HCT116 (cell line): ENCODE measurements at regions not wholly inside any gene's neighbourhood (a gene's known extent, or its start where the extent isn't known, plus 50 kb on each side); places are given as distances from the start of the nearest gene placed in this dataset.

Experiments used
- CEBPB ChIP-seq: IDR thresholded peaks from 2 replicates; pipeline ENCODE4 v1.6.1; 2012; ENCODE audit warnings: low read depth
- EGR1 ChIP-seq: IDR thresholded peaks from 2 replicates; pipeline ENCODE4 v1.6.1; 2012; ENCODE audit warnings: low read depth
- EZH2 ChIP-seq: fragments of 200-600 bp; sonication (generic); IDR thresholded peaks from 2 replicates; pipeline ENCODE4 v1.6.1; 2017; ENCODE audit warnings: antibody characterized with exemption, mixed run types
- EZH2phosphoT487 ChIP-seq: fragments of 200-600 bp; IDR thresholded peaks from 2 replicates; pipeline ENCODE4 v1.6.1; 2018; ENCODE audit warnings: antibody characterized with exemption, borderline replicate concordance
- POLR2A ChIP-seq: IDR thresholded peaks from 2 replicates; pipeline ENCODE4 v1.7.0; 2011; ENCODE audit warnings: borderline replicate concordance; ENCODE audit not compliant: insufficient read depth, insufficient read length; ENCODE audit errors: extremely low read depth
- POLR2AphosphoS5 ChIP-seq: IDR thresholded peaks from 2 replicates; pipeline ENCODE4 v1.6.1; 2011; ENCODE audit warnings: mild to moderate bottlenecking, low read depth, low read length, moderate library complexity
- RAD21 ChIP-seq: IDR thresholded peaks from 2 replicates; pipeline ENCODE4 v1.6.1; 2012; ENCODE audit warnings: low read depth, mild to moderate bottlenecking
- SRF ChIP-seq: IDR thresholded peaks from 2 replicates; pipeline ENCODE4 v1.6.1; 2012; ENCODE audit warnings: low read depth
- TCF7L2 ChIP-seq: IDR thresholded peaks from 2 replicates; pipeline ENCODE4 v1.7.0; 2011; ENCODE audit warnings: borderline replicate concordance, inconsistent platforms; ENCODE audit not compliant: insufficient read depth, insufficient read length; ENCODE audit errors: extremely low read depth
- ZBTB33 ChIP-seq: IDR thresholded peaks from 2 replicates; pipeline ENCODE4 v1.6.1; 2011; ENCODE audit warnings: mild to moderate bottlenecking, low read length, moderate library complexity; ENCODE audit not compliant: insufficient replicate concordance; ENCODE audit errors: extremely low read depth
- ZNF274 ChIP-seq: fragments of 200-500 bp; sonication (Bioruptor generic); IDR thresholded peaks from 2 replicates; pipeline ENCODE4 v1.6.1; 2014; ENCODE audit warnings: mild to moderate bottlenecking, low read depth, low read length, inconsistent platforms
- TF ChIP-seq, protein P1 (sequence below), 3 experiments: fragments of 200-600 bp in 1 of 3; sonication (generic) in 1 of 3; IDR thresholded peaks in 2 of 3; conservative IDR thresholded peaks in 1 of 3; 2 replicates each; pipeline ENCODE4 v1.5.1; 2012 to 2017; ENCODE audit warnings: low read depth in 2 of 3, low read length in 2 of 3, antibody characterized with exemption in 1 of 3, borderline replicate concordance in 1 of 3, control low read depth in 1 of 3, mild to moderate bottlenecking in 1 of 3, mixed read lengths in 1 of 3, mixed run types in 1 of 3, moderate library complexity in 1 of 3; ENCODE audit not compliant: insufficient read depth in 1 of 3
- TF ChIP-seq, protein P2 (sequence below): IDR thresholded peaks from 2 replicates; pipeline ENCODE4 v1.6.1; 2012; ENCODE audit warnings: low read depth

GRCh38 chr6:160940197-160940596 lies 51.4 kb upstream of the MAP3K4 start:
- TF ChIP-seq, protein P1, sequence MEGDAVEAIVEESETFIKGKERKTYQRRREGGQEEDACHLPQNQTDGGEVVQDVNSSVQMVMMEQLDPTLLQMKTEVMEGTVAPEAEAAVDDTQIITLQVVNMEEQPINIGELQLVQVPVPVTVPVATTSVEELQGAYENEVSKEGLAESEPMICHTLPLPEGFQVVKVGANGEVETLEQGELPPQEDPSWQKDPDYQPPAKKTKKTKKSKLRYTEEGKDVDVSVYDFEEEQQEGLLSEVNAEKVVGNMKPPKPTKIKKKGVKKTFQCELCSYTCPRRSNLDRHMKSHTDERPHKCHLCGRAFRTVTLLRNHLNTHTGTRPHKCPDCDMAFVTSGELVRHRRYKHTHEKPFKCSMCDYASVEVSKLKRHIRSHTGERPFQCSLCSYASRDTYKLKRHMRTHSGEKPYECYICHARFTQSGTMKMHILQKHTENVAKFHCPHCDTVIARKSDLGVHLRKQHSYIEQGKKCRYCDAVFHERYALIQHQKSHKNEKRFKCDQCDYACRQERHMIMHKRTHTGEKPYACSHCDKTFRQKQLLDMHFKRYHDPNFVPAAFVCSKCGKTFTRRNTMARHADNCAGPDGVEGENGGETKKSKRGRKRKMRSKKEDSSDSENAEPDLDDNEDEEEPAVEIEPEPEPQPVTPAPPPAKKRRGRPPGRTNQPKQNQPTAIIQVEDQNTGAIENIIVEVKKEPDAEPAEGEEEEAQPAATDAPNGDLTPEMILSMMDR (IDR thresholded peaks at IDR 0.05 in 2 of 3, conservative IDR thresholded peaks at IDR 0.05 in 1 of 3; ENCODE audit: borderline replicate concordance in 1 of 3, insufficient read depth in 1 of 3, low read depth in 2 of 3, low read length in 2 of 3): no peak
- no peak for TF ChIP-seq POLR2AphosphoS5
- TF ChIP-seq CEBPB: no peak
- no peak for TF ChIP-seq ZBTB33
- TF ChIP-seq POLR2A: no peak
- TF ChIP-seq EGR1: no peak
- no peak for TF ChIP-seq ZNF274
- TF ChIP-seq EZH2: no peak
- TF ChIP-seq, protein P2, sequence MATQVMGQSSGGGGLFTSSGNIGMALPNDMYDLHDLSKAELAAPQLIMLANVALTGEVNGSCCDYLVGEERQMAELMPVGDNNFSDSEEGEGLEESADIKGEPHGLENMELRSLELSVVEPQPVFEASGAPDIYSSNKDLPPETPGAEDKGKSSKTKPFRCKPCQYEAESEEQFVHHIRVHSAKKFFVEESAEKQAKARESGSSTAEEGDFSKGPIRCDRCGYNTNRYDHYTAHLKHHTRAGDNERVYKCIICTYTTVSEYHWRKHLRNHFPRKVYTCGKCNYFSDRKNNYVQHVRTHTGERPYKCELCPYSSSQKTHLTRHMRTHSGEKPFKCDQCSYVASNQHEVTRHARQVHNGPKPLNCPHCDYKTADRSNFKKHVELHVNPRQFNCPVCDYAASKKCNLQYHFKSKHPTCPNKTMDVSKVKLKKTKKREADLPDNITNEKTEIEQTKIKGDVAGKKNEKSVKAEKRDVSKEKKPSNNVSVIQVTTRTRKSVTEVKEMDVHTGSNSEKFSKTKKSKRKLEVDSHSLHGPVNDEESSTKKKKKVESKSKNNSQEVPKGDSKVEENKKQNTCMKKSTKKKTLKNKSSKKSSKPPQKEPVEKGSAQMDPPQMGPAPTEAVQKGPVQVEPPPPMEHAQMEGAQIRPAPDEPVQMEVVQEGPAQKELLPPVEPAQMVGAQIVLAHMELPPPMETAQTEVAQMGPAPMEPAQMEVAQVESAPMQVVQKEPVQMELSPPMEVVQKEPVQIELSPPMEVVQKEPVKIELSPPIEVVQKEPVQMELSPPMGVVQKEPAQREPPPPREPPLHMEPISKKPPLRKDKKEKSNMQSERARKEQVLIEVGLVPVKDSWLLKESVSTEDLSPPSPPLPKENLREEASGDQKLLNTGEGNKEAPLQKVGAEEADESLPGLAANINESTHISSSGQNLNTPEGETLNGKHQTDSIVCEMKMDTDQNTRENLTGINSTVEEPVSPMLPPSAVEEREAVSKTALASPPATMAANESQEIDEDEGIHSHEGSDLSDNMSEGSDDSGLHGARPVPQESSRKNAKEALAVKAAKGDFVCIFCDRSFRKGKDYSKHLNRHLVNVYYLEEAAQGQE: no peak
- TF ChIP-seq EZH2phosphoT487: no peak
- no peak for TF ChIP-seq RAD21
- no peak for TF ChIP-seq TCF7L2
- no peak for TF ChIP-seq SRF
